Heart left ventricle (tissue), 16 donors: ENCODE measurements at regions not wholly inside any gene's neighbourhood (a gene's known extent, or its start where the extent isn't known, plus 50 kb on each side); places are given as distances from the start of the nearest gene placed in this dataset.

Experiments
- ATAC-seq, 4 donors: fragments of 200-7000 bp; cut with Tn5 transposase; one replicate each; pipeline ENCODE4 v1.9.1; 2020 to 2022; ENCODE audit warnings: moderate library complexity in 4 of 4, mild to moderate bottlenecking in 3 of 4, moderate number of reproducible peaks in 1 of 4
- DNase-seq, 5 donors: peaks; one replicate each; pipeline ENCODE4 v3.0.0-alpha.2; 2020
- H3K27ac ChIP-seq, 12 donors: fragments of 200-600 bp; sonication (generic) in 4 of 12; one replicate each; pipeline versions ENCODE4 v1.5.0 to v1.8.0; 2016 to 2022; ENCODE audit warnings: mild to moderate bottlenecking in 2 of 12
- H3K27me3 ChIP-seq, 9 donors: fragments of 200-600 bp; sonication (generic) in 2 of 9; one replicate each; pipeline versions ENCODE4 v1.5.1 to v1.8.0; 2016 to 2022; ENCODE audit warnings: mild to moderate bottlenecking in 3 of 9
- H3K36me3 ChIP-seq, 9 donors: fragments of 200-600 bp; sonication (generic) in 2 of 9; one replicate each; pipeline versions ENCODE4 v1.5.0 to v1.8.0; 2018 to 2022; ENCODE audit warnings: mild to moderate bottlenecking in 2 of 9
- H3K4me1 ChIP-seq, 12 donors: fragments of 200-600 bp; sonication (generic) in 4 of 12; one replicate each; pipeline versions ENCODE4 v1.5.0 to v1.8.0; 2016 to 2022; ENCODE audit warnings: mild to moderate bottlenecking in 3 of 12
- H3K4me3 ChIP-seq, 12 donors: fragments of 200-600 bp; sonication (generic) in 4 of 12; one replicate each; pipeline versions ENCODE4 v1.5.0 to v1.8.0; 2017 to 2022; ENCODE audit warnings: mild to moderate bottlenecking in 9 of 12, moderate library complexity in 4 of 12
- H3K9me3 ChIP-seq, 12 donors: fragments of 200-600 bp; sonication (generic) in 4 of 12; one replicate each; pipeline versions ENCODE4 v1.5.0 to v1.8.0; 2016 to 2022; ENCODE audit warnings: mild to moderate bottlenecking in 1 of 12
- CTCF ChIP-seq, 12 donors: fragments of 200-600 bp; sonication (generic) in 4 of 12; IDR thresholded peaks; one replicate each; pipeline versions ENCODE4 v1.5.0 to v1.8.0; 2018 to 2022; ENCODE audit warnings: antibody characterized with exemption in 12 of 12, mild to moderate bottlenecking in 5 of 12
- POLR2A ChIP-seq, 2 donors: fragments of 450-650 bp; IDR thresholded peaks; one replicate each; pipeline ENCODE4 v1.6.1; 2017; ENCODE audit warnings: antibody characterized with exemption in 2 of 2, mild to moderate bottlenecking in 2 of 2, moderate library complexity in 2 of 2
- WGBS, 4 donors: extraction: QIAGEN DNeasy Blood & Tissue Kit in 2 of 4; methylation state at CpG; one replicate each; pipeline versions ENCODE4 v1.1.5 to v1.1.7; 2013 to 2018; 5-methylcytosine and 5-hydroxymethylcytosine counted together
- intact Hi-C, 10 donors: fragments of 100-400 bp; cut with DNase I; formaldehyde crosslinking; loops; one replicate each; pipeline versions ENCODE4 v1.11.1 to v1.14.2; 2022
- donor health status: ischemic (EF 13 %, LVEDD 7.1; RV severe dilation, severe dysfunction).
- donor health status: healthy with polysubstance abuse.
- donor health status: DM: no; HTN: yes; CAD: no.
- donor health status: DM: no; HTN: no; CAD: no.
- donor health status: ischemic (EF 25% LVEDD 6.9; RV normal size, moderate dysfunction).
- donor health status: ischemic (EF 25% LVEDD 5.7; RV mildly dilated, moderate dysfunction).
- donor health status: healthy.
- donor health status: DM: yes; HTN: yes; CAD: no.
- donor health status: ischemic (EF 35%, LVEDD 5.7; RV mildly dilated, moderate dysfunction).
- donor health status: nonischemic (EF 11% LVEDD 7.7; RV severe dilation, severe dysfunction).
- donor health status: DM: yes; HTN: yes; CAD: no.
- donor health status: PGD.
- donor health status: ischemic (EF 29% LVEDD 5.4; RV normal size, mild dysfunction).
- donor health status: nonischemic (EF 23%, LVEDD 6.1; RV moderate dilation, normal function).

- WGBS, 4 donors = 83 to 88% (median 85%) methylated on average over 3 of the region's 3 CpGs
- Histone ChIP-seq H3K4me3 (no peak overlapping the region), H3K9me3 (no peaks in the 10 kb centered on the region), H3K27me3 (no peaks in the 10 kb centered on the region), H3K36me3 (no peaks in the 10 kb centered on the region), H3K4me1 (peaks cover 0 to 6% (median 0%) of the 10 kb centered on the region in 12 donors), H3K27ac (no peak overlapping the region)
- no peak for DNase-seq
- no peak for TF ChIP-seq POLR2A (IDR thresholded peaks at IDR 0.05)
- TF ChIP-seq CTCF (IDR thresholded peaks at IDR 0.05) = no peak
- intact Hi-C loops = no loop called here
- ATAC-seq = no peak
These were observed 176.0 kb downstream of the SATB1 start for GRCh38 chr3:18249126-18249525.

- Histone ChIP-seq H3K4me1 (peaks cover 0 to 4% (median 0%) of the 10 kb centered on the region in 12 donors), H3K9me3 (no peaks in the 10 kb centered on the region), H3K27me3 (no peaks in the 10 kb centered on the region), H3K36me3 (no peaks in the 10 kb centered on the region), H3K27ac (no peak overlapping the region), H3K4me3 (no peak overlapping the region)
- TF ChIP-seq CTCF (IDR thresholded peaks at IDR 0.05) (no peak), POLR2A (IDR thresholded peaks at IDR 0.05) (no peak)
- DNase-seq (no peak), ATAC-seq (no peak)
- intact Hi-C loops = no loop called here
- 44 to 57% (median 53%) methylated on average over 2 of the region's 2 CpGs for WGBS, 4 donors
These were observed 177.3 kb downstream of the SATB1 start for GRCh38 chr3:18247776-18248310.

GRCh38 chr3:18247139-18247695 is 177.9 kb downstream of the SATB1 start:
- Histone ChIP-seq H3K4me3 (no peak overlapping the region), H3K36me3 (no peaks in the 10 kb centered on the region), H3K27ac (no peak overlapping the region), H3K9me3 (no peaks in the 10 kb centered on the region), H3K4me1 (no peaks in the 10 kb centered on the region), H3K27me3 (no peaks in the 10 kb centered on the region)
- no peak for DNase-seq
- intact Hi-C loops = no loop called here
- ATAC-seq = no peak
- TF ChIP-seq POLR2A (IDR thresholded peaks at IDR 0.05) = no peak
- no peak for TF ChIP-seq CTCF (IDR thresholded peaks at IDR 0.05)

- TF ChIP-seq CTCF (IDR thresholded peaks at IDR 0.05) = no peak
- TF ChIP-seq POLR2A (IDR thresholded peaks at IDR 0.05) = no peak
- DNase-seq (no peak), ATAC-seq (no peak)
- no peak overlapping the region for H3K27ac ChIP-seq
- no peak overlapping the region for H3K4me3 ChIP-seq
- no peaks in the 10 kb centered on the region for H3K9me3 ChIP-seq
- 72 to 77% (median 74%) methylated on average over 7 of the region's 7 CpGs for WGBS, 4 donors
- no peaks in the 10 kb centered on the region for H3K36me3 ChIP-seq
- intact Hi-C loops = no loop called here
- H3K4me1 ChIP-seq = no peaks in the 10 kb centered on the region
- H3K27me3 ChIP-seq = no peaks in the 10 kb centered on the region
These were observed 178.6 kb downstream of the SATB1 start for GRCh38 chr3:18246336-18247060.
